ENCODE measurements at regions not wholly inside any gene's neighbourhood (a gene's known extent, or its start where the extent isn't known, plus 50 kb on each side); places are given as distances from the start of the nearest gene placed in this dataset.

DNA sequence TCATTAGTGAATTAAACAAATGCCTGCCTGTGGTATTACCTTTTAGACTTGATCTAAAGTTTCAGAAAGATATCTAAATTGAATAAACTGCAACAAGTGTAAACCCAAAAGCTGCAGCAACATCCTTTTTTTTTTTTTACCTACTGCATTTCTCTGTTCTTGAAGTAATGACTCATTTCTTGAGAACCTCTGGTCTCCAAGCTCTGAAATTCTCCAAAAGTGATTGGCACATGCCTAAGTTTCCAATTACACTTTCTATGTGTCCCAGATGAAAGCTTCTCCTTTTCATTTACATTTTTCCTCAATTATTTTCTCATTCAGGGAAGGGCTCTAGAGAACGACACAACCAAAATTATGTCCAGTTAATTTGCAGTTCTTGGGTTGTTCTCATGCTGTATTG is 435.2 kb upstream of the DCN start:
- TF ChIP-seq, protein P1, sequence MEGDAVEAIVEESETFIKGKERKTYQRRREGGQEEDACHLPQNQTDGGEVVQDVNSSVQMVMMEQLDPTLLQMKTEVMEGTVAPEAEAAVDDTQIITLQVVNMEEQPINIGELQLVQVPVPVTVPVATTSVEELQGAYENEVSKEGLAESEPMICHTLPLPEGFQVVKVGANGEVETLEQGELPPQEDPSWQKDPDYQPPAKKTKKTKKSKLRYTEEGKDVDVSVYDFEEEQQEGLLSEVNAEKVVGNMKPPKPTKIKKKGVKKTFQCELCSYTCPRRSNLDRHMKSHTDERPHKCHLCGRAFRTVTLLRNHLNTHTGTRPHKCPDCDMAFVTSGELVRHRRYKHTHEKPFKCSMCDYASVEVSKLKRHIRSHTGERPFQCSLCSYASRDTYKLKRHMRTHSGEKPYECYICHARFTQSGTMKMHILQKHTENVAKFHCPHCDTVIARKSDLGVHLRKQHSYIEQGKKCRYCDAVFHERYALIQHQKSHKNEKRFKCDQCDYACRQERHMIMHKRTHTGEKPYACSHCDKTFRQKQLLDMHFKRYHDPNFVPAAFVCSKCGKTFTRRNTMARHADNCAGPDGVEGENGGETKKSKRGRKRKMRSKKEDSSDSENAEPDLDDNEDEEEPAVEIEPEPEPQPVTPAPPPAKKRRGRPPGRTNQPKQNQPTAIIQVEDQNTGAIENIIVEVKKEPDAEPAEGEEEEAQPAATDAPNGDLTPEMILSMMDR (IDR thresholded peaks at IDR 0.05; ENCODE audit: low read length), result no peak
- TF ChIP-seq EZH2 (IDR thresholded peaks at IDR 0.05; ENCODE audit: borderline replicate concordance, low read length), result no peak
